ENCODE measurements at regions not wholly inside any gene's neighbourhood (a gene's known extent, or its start where the extent isn't known, plus 50 kb on each side); places are given as distances from the start of the nearest gene placed in this dataset.

- no peak for TF ChIP-seq CTCF (IDR thresholded peaks at IDR 0.05; ENCODE audit: low read depth, low read length)
- no peak overlapping the region for H3K4me3 ChIP-seq (ENCODE audit: low read depth, low read length)
Observed at GRCh38 chr9:92190536-92190790, 75.2 kb upstream of the SPTLC1 start.

GRCh38 chr9:92189782-92190535, 74.7 kb upstream of the SPTLC1 start:
- no peak overlapping the region for H3K4me3 ChIP-seq (ENCODE audit: low read depth, low read length)
- TF ChIP-seq CTCF (IDR thresholded peaks at IDR 0.05; ENCODE audit: low read depth, low read length): no peak

- no peak for TF ChIP-seq CTCF (IDR thresholded peaks at IDR 0.05; ENCODE audit: low read depth, low read length)
- H3K4me3 ChIP-seq (ENCODE audit: low read depth, low read length): no peak overlapping the region
Observed at GRCh38 chr9:92188969-92189781, 74.0 kb upstream of the SPTLC1 start.

DNA sequence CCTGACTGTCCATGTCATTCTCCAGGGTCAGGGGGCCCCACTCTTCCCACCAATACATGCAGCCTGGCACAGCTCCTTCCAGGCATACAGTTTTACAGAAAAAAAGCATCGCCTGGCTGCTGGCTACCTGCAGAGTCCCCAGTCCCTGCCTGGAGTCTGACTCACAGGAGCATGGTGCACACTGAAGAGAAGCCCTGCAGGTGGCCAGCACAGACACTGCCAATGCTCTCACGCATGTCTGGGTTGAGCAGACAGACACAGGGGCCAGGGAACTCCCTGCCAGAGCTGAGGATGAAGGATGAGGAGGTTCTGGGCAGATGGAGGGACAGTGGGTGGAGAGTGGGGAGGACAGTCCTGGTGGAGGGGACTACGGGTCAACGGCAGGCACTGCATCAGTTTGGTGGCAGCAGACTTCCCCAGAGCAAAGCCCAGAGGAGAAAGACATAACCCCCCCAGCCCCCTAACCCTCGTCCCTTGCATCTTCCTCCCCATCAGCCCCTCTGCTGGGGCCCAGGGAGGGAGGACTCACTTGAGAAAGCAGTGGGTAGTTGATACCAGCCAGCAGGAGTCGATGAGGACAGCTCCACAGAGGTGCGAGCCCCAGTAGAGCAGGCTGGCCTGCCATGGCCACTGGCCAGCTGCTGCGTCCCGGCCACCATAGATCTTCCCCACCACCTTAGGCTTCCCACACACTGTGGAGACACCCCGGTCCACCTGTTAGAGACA, 72.9 kb upstream of the SPTLC1 start:
- TF ChIP-seq CTCF (IDR thresholded peaks at IDR 0.05; ENCODE audit: low read depth, low read length): no peak
- no peak overlapping the region for H3K4me3 ChIP-seq (ENCODE audit: low read depth, low read length)

- no peak overlapping the region for H3K4me3 ChIP-seq (ENCODE audit: low read depth, low read length)
- no peak for TF ChIP-seq CTCF (IDR thresholded peaks at IDR 0.05; ENCODE audit: low read depth, low read length)
Observed at GRCh38 chr9:92187390-92187789, 72.2 kb upstream of the SPTLC1 start.

DNA sequence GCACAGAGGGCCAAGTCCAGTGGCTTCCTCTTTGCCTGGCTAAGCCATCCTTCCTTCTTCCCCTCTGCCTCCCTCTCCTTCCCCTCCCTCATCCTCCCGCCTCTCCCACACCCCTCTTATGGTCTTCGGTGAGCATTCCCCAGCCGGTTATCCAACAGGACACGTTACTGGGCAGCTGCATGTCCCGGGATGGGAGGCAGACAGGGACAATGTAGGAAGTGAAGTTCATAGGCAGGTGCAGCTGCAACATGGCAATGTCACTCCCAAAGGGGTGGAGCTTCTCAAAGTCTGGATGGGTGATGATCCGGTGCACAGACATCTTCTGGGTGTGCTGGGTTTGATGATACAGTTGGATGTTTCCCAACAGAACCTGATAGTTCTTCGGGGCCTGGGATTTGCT, 71.4 kb upstream of the SPTLC1 start:
- TF ChIP-seq CTCF (IDR thresholded peaks at IDR 0.05; ENCODE audit: low read depth, low read length): no peak
- no peak overlapping the region for H3K4me3 ChIP-seq (ENCODE audit: low read depth, low read length)

DNA sequence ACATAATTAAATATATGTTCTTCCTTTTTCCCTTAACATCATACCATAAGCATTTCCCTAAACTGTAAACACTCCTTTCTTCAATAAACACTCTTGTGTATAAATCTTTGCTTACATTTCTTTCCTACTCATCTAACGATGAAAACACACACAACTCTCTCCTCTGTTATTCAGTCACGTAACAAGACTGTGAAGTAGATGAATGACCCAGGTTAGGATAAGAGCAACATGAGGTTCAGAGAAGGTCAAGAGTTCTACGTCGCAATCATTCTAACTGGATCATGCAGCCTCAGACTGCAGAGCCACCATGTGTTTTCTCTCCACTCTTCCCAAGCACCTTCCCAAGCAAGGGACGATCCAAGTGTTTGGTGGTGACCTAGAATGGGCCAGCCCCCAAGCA, 70.5 kb upstream of the SPTLC1 start:
- no peak overlapping the region for H3K4me3 ChIP-seq (ENCODE audit: low read depth, low read length)
- TF ChIP-seq CTCF (IDR thresholded peaks at IDR 0.05; ENCODE audit: low read depth, low read length): no peak
